Activated T-cell treated with anti-CD3 and anti-CD28 coated beads for 1 hour (primary cell): ENCODE measurements at regions not wholly inside any gene's neighbourhood (a gene's known extent, or its start where the extent isn't known, plus 50 kb on each side); places are given as distances from the start of the nearest gene placed in this dataset.

Experiments
- DNase-seq: peaks from one replicate; pipeline ENCODE4 v3.0.0-alpha.2; 2020; ENCODE audit warnings: low read depth

- DNase-seq, result no peak
Measured at GRCh38 chr1:39107341-39108290, 81.5 kb downstream of the NDUFS5 start.

- no peak for DNase-seq
Measured at GRCh38 chr1:39109644-39110043, 83.5 kb downstream of the NDUFS5 start.

GRCh38 chr1:39110325-39110851 is 84.2 kb downstream of the NDUFS5 start:
- DNase-seq, result no peak

GRCh38 chr1:39110882-39111281 is 84.7 kb downstream of the NDUFS5 start:
- no peak for DNase-seq

- DNase-seq, result no peak
Measured at GRCh38 chr1:39113109-39113743, 87.1 kb downstream of the NDUFS5 start.

DNA sequence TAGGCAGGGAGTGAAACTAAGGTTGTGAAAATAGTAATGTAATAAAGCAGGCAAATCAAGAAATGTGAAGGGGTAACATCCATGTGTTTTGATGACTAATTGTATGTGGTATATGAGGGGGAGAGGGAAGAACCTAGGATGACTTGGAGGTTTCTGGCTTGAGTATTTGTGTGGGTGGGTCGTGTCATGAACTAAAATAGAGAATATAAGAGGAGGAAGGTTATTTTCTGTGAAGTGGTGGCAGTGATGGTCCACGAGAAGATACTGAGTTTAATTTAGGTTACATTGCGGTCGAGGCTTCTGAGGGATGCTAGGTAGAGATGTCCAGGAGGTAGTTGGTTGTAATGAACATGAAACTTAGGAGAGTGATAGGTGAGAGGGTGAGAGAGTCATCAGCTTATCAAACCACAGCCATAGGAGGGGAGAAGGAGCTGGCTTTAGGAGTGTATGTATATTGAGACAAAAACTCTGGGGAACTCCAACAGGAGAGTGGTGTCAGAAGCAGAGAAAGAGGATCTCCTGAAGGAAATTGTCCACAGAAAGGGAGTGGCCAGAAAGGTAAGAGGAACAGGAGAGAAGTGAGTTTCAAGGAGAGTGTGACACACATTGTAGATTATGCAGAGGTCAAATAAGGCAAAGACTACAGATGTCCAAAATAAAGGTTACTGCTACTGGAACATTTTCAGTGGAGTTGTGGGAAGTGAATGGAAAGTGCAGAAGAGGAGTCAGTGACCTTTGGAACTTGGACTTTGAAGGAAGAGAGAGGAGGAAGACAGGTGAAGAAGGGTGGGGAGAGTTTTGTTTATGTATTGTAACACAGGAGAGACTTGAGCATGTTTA is 89.0 kb upstream of the MACF1 start:
- DNase-seq, result no peak

DNA sequence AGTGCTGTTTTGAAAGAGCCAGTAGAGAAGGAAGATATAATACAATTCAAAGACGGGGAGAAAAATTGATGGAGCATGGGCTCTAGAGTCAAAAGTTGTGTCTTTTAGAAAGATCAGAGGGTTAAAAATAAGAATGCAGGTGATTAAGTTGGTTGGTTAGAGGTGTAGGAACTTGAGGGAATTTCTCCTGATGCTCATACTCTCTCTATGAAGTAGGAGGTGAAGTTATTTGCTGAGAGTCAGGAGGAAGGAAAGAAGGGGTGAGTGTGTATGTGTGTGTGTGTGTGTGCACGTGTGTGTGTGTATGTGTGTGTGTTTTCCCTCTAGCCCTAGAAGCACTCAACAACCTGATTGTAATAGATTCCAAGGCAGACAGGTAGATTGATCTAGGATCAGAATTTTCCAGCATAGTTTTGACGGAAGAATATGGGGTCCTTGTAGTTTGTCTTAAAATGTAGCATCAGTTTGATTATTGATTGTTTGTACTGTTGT is 88.3 kb upstream of the MACF1 start:
- no peak for DNase-seq

- DNase-seq, result no peak
Measured at GRCh38 chr1:39116860-39117728, 87.4 kb upstream of the MACF1 start.

DNA sequence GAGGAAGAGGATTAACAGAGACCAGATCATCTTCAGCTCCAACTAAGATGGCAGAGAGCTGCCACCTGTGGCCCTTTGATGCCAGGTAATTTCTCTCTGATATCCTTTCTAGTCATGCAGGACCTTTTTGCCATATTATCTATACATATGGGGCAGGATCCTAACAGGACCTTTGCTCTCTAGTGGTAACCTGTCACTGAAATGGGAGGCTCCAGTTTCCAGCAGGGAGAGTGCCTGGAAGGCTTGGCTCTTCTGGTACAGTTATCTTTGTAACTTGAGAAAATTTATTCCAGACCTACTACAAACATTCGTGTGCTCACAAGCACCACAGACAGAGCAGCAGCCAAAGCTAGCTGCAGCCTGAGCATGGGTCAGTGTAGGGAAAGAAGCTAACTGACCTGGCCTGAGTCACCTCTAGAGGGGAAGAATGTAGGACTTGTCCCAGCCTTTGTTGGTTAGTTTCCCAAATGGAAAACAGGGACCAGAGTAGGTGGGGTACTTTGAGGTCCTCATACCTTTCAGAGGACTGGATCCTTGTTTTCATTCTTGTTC is 86.5 kb upstream of the MACF1 start:
- DNase-seq, result no peak

DNA sequence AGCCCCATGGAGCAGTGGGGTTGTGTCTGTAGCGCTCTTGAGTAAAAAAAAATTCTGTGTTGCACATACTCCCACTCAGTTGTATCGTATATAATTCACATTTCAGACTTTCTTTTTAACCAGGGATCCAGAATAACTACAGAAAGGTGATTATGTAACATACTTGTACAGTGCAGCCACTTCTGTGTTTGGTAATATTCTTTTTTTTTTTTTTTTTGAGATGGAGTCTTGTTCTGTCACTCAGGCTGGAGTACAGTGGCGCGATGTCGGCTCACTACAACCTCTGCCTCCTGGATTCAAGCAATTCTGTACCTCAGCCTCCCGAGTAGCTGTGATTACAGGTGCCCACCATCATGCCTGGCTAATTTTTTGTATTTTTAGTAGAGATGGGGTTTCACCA is 82.4 kb upstream of the MACF1 start:
- DNase-seq, result no peak

DNA sequence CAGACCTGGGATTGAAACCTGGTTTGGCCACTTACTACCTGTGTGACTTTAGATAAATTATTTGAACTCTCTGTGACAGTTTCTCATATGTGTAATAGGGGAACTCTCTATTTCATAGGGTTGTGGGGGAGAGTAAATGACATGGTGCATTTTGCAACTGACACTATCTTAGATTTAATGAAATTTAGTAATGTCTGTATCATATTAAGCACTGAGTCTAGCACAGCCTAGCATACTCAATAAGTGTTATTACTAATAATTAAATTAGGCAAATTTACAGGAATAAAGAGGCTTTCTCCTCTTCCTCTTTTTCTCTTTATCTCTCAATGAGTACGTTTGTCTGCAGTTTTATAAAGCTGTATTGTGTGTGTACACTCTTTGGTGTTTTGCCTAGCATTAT is 80.2 kb upstream of the MACF1 start:
- DNase-seq, result no peak

DNA sequence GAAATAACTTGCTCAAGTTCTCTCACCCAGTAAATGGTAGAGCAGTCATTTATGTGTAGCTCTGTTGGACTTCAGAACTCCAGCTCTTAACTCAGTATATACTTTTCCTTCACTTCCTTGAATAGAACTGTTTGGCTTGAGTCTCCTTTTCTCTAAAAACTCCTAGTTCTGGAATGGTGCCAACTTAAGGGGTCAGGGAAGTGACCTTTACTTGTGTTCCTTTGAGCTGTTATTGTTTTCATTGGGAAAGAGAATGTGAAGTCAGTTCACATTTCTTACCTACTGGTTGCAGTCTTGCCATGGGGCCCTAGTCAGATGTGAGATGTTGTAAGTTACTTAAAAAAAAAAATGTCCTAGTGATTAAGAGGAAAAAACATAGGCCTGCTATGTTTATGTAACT is 77.0 kb upstream of the MACF1 start:
- DNase-seq, result no peak

DNA sequence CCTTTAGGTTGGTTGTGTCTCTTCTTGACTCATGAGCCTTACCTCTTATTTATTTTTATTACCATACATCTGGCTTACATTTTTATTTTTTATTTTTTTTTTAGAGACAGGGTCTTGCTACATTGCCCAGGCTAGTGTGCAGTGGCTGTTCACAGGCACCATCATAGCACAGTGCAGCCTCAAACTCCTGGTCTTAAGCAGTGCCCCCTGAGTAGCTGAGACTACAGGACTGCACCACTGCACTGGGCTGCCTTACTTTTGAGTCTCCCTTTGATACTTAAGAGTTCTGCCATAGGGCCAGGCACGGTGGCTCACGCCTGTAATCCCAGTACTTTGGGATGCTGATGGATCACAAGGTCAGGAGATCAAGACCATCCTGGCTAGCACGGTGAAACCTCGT is 76.4 kb upstream of the MACF1 start:
- DNase-seq, result no peak

DNA sequence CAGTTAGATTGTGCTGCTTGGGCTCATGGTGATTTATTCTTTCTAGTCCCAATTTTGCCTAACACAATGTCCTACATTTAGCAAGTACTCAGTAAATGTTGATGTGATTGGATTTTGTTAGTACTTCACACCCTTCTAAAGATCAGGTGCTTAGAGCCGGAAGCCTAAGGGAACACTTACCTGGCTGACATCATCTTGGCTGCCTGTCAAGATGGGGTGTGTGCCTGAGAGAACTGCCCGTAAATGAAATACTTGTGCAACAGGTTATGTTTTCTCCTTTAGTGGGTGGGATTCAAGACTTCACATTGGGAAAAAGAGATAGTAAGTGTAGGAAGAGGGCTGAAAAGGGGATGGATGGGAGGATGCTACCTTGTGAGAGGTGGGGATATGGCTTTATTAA is 75.5 kb upstream of the MACF1 start:
- DNase-seq, result no peak

GRCh38 chr1:39129514-39129913 is 75.0 kb upstream of the MACF1 start:
- DNase-seq, result no peak

DNA sequence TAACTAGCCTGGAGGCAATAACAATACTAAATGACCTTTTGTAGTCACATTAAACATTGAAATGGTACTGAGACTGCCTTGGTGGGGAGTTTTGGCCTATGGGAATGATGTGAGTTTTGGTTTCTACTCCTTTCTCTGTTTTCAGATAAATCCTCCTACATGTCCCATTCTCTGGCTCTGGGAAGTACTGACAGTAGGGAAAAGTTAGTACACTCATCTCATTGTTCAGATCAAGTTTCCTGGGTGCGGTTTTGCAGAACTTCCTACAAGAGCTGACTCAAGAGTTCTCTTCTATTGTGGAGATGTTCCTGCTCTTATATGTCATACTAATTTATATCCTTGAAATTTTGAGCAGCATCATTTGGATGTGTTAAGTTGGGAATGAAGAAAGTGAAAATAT is 74.2 kb upstream of the MACF1 start:
- no peak for DNase-seq

GRCh38 chr1:39131940-39132339 is 72.6 kb upstream of the MACF1 start:
- no peak for DNase-seq

- DNase-seq, result no peak
Measured at GRCh38 chr1:39132505-39133339, 71.8 kb upstream of the MACF1 start.

DNA sequence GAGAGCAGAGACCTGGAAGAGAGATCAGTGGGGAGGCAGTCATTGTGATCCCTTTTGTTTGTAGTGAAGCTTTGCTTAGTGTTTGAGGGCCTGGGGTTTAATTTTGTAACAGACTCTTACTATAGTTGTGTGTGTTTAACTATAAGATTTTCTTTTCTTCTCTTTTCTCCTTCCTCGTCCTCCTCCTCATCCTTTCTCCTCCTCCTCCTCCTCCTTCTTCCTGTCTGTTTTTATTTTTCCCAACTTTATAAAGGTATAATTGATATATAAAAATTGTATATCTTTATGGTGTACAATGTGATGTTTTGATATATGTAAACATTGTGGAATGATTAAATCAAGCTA is 71.2 kb upstream of the MACF1 start:
- no peak for DNase-seq

- DNase-seq, result no peak
Measured at GRCh38 chr1:39134768-39135333, 69.6 kb upstream of the MACF1 start.
